GM23248 (cell line): ENCODE measurements at regions not wholly inside any gene's neighbourhood (a gene's known extent, or its start where the extent isn't known, plus 50 kb on each side); places are given as distances from the start of the nearest gene placed in this dataset.
"Not testable (repeated sequence)": the region's sequence is repeated elsewhere in the genome, so short reads cannot be mapped to it uniquely, and the experiment has no call there.

Experiments used
- DNase-seq: peaks from one replicate; pipeline ENCODE4 v3.0.0-alpha.2; 2015
- H2AFZ ChIP-seq: fragments of 200-600 bp; sonication (generic); 2 replicates; pipeline ENCODE4 v1.6.1; 2016; ENCODE audit warnings: antibody characterized with exemption
- H3F3A ChIP-seq: fragments of 200-600 bp; sonication (generic); 2 replicates; pipeline ENCODE4 v1.6.1; 2016; ENCODE audit warnings: mild to moderate bottlenecking, antibody characterized with exemption, mixed run types; ENCODE audit not compliant: insufficient read depth
- H3K27ac ChIP-seq: fragments of 200-600 bp; sonication (generic); 2 replicates; pipeline ENCODE4 v1.5.1; 2016; ENCODE audit warnings: mild to moderate bottlenecking
- H3K27me3 ChIP-seq: fragments of 200-600 bp; sonication (generic); replicated peaks from 2 replicates; pipeline ENCODE4 v1.6.1; 2016; ENCODE audit warnings: mild to moderate bottlenecking; ENCODE audit not compliant: insufficient read depth
- H3K36me3 ChIP-seq: fragments of 200-600 bp; sonication (generic); 2 replicates; pipeline ENCODE4 v1.6.1; 2016; ENCODE audit warnings: low read depth, mild to moderate bottlenecking
- H3K4me1 ChIP-seq: fragments of 200-600 bp; sonication (generic); 2 replicates; pipeline ENCODE4 v1.6.1; 2016; ENCODE audit warnings: mild to moderate bottlenecking; ENCODE audit not compliant: insufficient read depth
- H3K4me2 ChIP-seq: fragments of 200-600 bp; sonication (generic); one replicate; pipeline ENCODE4 v1.6.1; 2016; ENCODE audit warnings: mild to moderate bottlenecking; ENCODE audit not compliant: unreplicated experiment
- H3K4me3 ChIP-seq: fragments of 200-600 bp; sonication (generic); 2 replicates; pipeline ENCODE4 v1.5.1; 2016; ENCODE audit warnings: mild to moderate bottlenecking
- H3K79me2 ChIP-seq: fragments of 200-600 bp; sonication (generic); 2 replicates; pipeline ENCODE4 v1.6.1; 2016; ENCODE audit warnings: mild to moderate bottlenecking; ENCODE audit not compliant: insufficient read depth
- H3K9ac ChIP-seq: fragments of 200-600 bp; sonication (generic); 2 replicates; pipeline ENCODE4 v1.6.1; 2016; ENCODE audit warnings: mild to moderate bottlenecking
- H3K9me2 ChIP-seq: fragments of 200-600 bp; sonication (generic); 2 replicates; pipeline ENCODE4 v1.6.1; 2016; ENCODE audit warnings: mixed run types, mild to moderate bottlenecking, moderate library complexity; ENCODE audit not compliant: insufficient read depth
- H3K9me3 ChIP-seq: fragments of 200-600 bp; sonication (generic); one replicate; pipeline ENCODE4 v1.6.1; 2017; ENCODE audit warnings: low read depth
- H4K20me1 ChIP-seq: fragments of 200-600 bp; sonication (generic); 2 replicates; pipeline ENCODE4 v1.6.0; 2016; ENCODE audit not compliant: insufficient read depth
- EZH2 ChIP-seq: fragments of 200-600 bp; sonication (generic); IDR thresholded peaks from 2 replicates; pipeline ENCODE4 v1.6.1; 2018; ENCODE audit warnings: antibody characterized with exemption, mild to moderate bottlenecking; ENCODE audit not compliant: insufficient read depth, poor library complexity, severe bottlenecking
- EZH2phosphoT487 ChIP-seq: fragments of 200-600 bp; sonication (generic); IDR thresholded peaks from 2 replicates; pipeline ENCODE4 v1.6.1; 2018; ENCODE audit warnings: antibody characterized with exemption, moderate library complexity, mild to moderate bottlenecking, low read depth; ENCODE audit not compliant: insufficient read depth
- WGBS, 2 experiments: methylation state at CpG; one replicate each; pipeline ENCODE4 v1.1.6; 2015 to 2017; ENCODE audit warnings: low lambda C conversion rate in 2 of 2, low coverage in 1 of 2; ENCODE audit errors: missing lambda C conversion rate in 2 of 2; 5-methylcytosine and 5-hydroxymethylcytosine counted together
- in situ Hi-C: fragments of 300-500 bp; cut with MboI; formaldehyde crosslinking; loops from 2 replicates; pipeline ENCODE4 v1.15.0; 2020

- H3F3A ChIP-seq = peaks cover 16% of the 10 kb centered on the region
- no peak overlapping the region for H3K4me2 ChIP-seq
- H3K27ac ChIP-seq = no peak overlapping the region
- no peaks in the 10 kb centered on the region for H3K36me3 ChIP-seq
- DNase-seq = no peak
- no peaks in the 10 kb centered on the region for H3K9me3 ChIP-seq
- in situ Hi-C loops = no loop called here
- H3K27me3 ChIP-seq = no peaks in the 10 kb centered on the region
- no peaks in the 10 kb centered on the region for H3K79me2 ChIP-seq
- no peak overlapping the region for H3K9ac ChIP-seq
- TF ChIP-seq EZH2phosphoT487 (no peak), EZH2 (no peak)
- no peak overlapping the region for H2AFZ ChIP-seq
- H3K9me2 ChIP-seq = no peaks in the 10 kb centered on the region
- H4K20me1 ChIP-seq = no peaks in the 10 kb centered on the region
- H3K4me1 ChIP-seq = peaks cover 30% of the 10 kb centered on the region
- WGBS, 2 experiments = 63 to 82% methylated on average over 1 of the region's 1 CpG
- no peak overlapping the region for H3K4me3 ChIP-seq
Observed at GRCh38 chr12:68482014-68482413, 128.7 kb upstream of the RAP1B start.

GRCh38 chr12:68482660-68483059, 128.0 kb upstream of the RAP1B start:
- H3K36me3 ChIP-seq = no peaks in the 10 kb centered on the region
- H3K9me3 ChIP-seq = no peaks in the 10 kb centered on the region
- H4K20me1 ChIP-seq = no peaks in the 10 kb centered on the region
- H3K27me3 ChIP-seq = no peaks in the 10 kb centered on the region
- no peak overlapping the region for H2AFZ ChIP-seq
- H3K27ac ChIP-seq = no peak overlapping the region
- no peak overlapping the region for H3K4me2 ChIP-seq
- H3F3A ChIP-seq = peaks cover 16% of the 10 kb centered on the region
- H3K4me3 ChIP-seq = no peak overlapping the region
- WGBS, 2 experiments = 74 to 83% methylated on average over 1 of the region's 1 CpG
- no peak for DNase-seq
- peaks cover 30% of the 10 kb centered on the region for H3K4me1 ChIP-seq
- H3K79me2 ChIP-seq = no peaks in the 10 kb centered on the region
- TF ChIP-seq EZH2 (no peak), EZH2phosphoT487 (no peak)
- no peak overlapping the region for H3K9ac ChIP-seq
- in situ Hi-C loops = no loop called here
- H3K9me2 ChIP-seq = no peaks in the 10 kb centered on the region

DNA sequence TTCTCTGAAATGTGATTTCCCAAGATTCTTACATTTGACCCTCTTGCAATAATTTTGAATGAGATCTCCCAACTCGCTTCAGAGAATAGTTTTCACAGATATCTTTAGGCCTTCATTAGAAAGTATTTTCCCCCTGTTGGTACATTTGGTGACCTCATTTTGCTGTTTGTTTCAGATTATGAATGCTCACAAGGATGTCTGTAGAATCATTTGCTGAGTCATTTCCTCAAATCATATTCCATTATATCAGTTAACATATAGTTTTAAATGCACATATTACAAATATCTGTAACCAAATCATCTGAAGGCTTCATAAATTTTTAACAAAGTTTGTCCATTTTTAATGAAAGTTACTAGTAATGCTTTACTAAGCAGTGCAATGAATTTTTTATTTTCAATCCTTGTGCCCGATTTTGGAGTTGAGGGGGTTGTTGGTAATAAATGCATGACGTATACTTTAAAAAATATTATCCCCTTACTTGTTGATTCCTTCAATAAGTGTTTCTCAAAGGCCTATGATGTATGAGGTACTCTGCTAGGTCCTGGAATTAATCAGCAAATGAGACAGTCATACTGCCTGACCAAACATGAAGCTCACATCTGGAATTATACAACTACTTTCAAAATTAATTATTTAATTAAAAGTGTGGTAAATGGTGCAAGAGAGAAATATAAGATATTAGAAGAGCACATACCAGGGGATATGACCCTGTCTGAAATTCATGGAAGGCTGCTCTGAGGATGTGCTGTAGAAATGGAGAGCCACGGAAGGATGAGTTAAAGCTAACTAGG, 126.9 kb upstream of the RAP1B start:
- Histone ChIP-seq H4K20me1 (no peaks in the 10 kb centered on the region), H3K9me2 (no peaks in the 10 kb centered on the region), H3K4me3 (no peak overlapping the region), H3K4me1 (peaks cover 25% of the 10 kb centered on the region), H3K36me3 (no peaks in the 10 kb centered on the region), H3K9me3 (no peaks in the 10 kb centered on the region), H3K79me2 (no peaks in the 10 kb centered on the region), H3K4me2 (peak overlapping the region; percentile 5), H3K27me3 (no peaks in the 10 kb centered on the region), H3K9ac (no peak overlapping the region), H3K27ac (peak overlapping the region; percentile 33; the same call in 1 of the 2 replicates), H2AFZ (no peak overlapping the region), H3F3A (peaks cover 15% of the 10 kb centered on the region)
- DNase-seq = peak; percentile 65
- in situ Hi-C loops = no loop called here
- TF ChIP-seq EZH2 = no peak
- TF ChIP-seq EZH2phosphoT487 = no peak
- WGBS, 2 experiments = 38 to 46% methylated on average over 4 of the region's 4 CpGs

GRCh38 chr12:68484578-68484977, 126.1 kb upstream of the RAP1B start:
- H3K4me3 ChIP-seq, H3F3A ChIP-seq, H3K4me2 ChIP-seq, H3K36me3 ChIP-seq, in situ Hi-C loops, DNase-seq, H3K9ac ChIP-seq, H4K20me1 ChIP-seq, H3K79me2 ChIP-seq, H3K9me2 ChIP-seq, H3K27me3 ChIP-seq, H3K9me3 ChIP-seq, H2AFZ ChIP-seq, H3K27ac ChIP-seq: not testable (repeated sequence)
- peaks cover 17% of the 10 kb centered on the region for H3K4me1 ChIP-seq
- WGBS, 2 experiments = 93 to 97% methylated on average over 3 to 6 of the region's 6 CpGs

GRCh38 chr12:68486449-68486848, 124.2 kb upstream of the RAP1B start:
- DNase-seq, H3K4me2 ChIP-seq, in situ Hi-C loops, H3F3A ChIP-seq, H3K9me3 ChIP-seq, H2AFZ ChIP-seq, H3K9ac ChIP-seq, H3K27ac ChIP-seq, H3K79me2 ChIP-seq, H3K27me3 ChIP-seq, H3K9me2 ChIP-seq, H4K20me1 ChIP-seq, H3K4me3 ChIP-seq, H3K36me3 ChIP-seq: not testable (repeated sequence)
- H3K4me1 ChIP-seq = peaks cover 11% of the 10 kb centered on the region
- 88 to 89% methylated on average over 6 of the region's 6 CpGs for WGBS, 2 experiments
